ENCODE measurements at regions not wholly inside any gene's neighbourhood (a gene's known extent, or its start where the extent isn't known, plus 50 kb on each side); places are given as distances from the start of the nearest gene placed in this dataset.

- TF ChIP-seq CTCF (conservative IDR thresholded peaks at IDR 0.05; ENCODE audit: low read depth, low read length) (no peak), EZH2 (IDR thresholded peaks at IDR 0.05; ENCODE audit: borderline replicate concordance, low read depth, low read length, poor library complexity, severe bottlenecking) (no peak)
These were observed 218.3 kb upstream of the EDNRB start for GRCh38 chr13:78136966-78137365.
